ENCODE measurements at regions not wholly inside any gene's neighbourhood (a gene's known extent, or its start where the extent isn't known, plus 50 kb on each side); places are given as distances from the start of the nearest gene placed in this dataset.

DNA sequence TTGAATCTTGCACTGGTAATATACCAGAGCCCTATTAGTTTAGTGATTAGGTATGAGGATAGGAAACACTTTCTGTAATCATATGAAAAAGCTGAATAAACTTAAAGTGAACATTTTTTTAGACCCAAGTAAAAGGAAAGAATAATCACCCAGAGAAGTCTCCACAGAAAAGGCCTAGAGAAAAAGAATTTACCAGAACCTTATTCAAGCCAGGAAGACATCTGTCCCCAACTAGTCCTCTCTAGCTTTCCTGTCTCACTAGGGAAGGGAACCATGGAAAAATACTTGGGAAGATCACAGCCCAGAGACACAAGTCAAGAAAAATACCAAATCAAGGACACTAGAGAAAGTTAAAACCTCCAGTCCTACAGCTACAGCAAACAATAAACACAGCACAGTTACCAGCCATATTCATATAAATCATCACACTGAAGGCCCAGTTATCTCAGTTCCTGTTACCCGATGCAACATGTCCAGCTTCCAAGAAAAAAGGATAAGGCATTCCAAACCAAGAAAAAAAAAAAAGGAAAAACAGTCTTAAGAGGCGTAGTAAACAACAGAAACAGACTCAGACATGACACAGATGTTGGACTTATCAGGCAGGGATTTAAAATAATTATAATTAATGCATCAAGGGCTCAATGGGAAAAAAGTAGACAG is 461.5 kb downstream of the IRS1 start:
- TF ChIP-seq, protein P1, sequence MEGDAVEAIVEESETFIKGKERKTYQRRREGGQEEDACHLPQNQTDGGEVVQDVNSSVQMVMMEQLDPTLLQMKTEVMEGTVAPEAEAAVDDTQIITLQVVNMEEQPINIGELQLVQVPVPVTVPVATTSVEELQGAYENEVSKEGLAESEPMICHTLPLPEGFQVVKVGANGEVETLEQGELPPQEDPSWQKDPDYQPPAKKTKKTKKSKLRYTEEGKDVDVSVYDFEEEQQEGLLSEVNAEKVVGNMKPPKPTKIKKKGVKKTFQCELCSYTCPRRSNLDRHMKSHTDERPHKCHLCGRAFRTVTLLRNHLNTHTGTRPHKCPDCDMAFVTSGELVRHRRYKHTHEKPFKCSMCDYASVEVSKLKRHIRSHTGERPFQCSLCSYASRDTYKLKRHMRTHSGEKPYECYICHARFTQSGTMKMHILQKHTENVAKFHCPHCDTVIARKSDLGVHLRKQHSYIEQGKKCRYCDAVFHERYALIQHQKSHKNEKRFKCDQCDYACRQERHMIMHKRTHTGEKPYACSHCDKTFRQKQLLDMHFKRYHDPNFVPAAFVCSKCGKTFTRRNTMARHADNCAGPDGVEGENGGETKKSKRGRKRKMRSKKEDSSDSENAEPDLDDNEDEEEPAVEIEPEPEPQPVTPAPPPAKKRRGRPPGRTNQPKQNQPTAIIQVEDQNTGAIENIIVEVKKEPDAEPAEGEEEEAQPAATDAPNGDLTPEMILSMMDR (IDR thresholded peaks at IDR 0.05; ENCODE audit: insufficient read depth, low read length), result no peak
- TF ChIP-seq, protein P2, sequence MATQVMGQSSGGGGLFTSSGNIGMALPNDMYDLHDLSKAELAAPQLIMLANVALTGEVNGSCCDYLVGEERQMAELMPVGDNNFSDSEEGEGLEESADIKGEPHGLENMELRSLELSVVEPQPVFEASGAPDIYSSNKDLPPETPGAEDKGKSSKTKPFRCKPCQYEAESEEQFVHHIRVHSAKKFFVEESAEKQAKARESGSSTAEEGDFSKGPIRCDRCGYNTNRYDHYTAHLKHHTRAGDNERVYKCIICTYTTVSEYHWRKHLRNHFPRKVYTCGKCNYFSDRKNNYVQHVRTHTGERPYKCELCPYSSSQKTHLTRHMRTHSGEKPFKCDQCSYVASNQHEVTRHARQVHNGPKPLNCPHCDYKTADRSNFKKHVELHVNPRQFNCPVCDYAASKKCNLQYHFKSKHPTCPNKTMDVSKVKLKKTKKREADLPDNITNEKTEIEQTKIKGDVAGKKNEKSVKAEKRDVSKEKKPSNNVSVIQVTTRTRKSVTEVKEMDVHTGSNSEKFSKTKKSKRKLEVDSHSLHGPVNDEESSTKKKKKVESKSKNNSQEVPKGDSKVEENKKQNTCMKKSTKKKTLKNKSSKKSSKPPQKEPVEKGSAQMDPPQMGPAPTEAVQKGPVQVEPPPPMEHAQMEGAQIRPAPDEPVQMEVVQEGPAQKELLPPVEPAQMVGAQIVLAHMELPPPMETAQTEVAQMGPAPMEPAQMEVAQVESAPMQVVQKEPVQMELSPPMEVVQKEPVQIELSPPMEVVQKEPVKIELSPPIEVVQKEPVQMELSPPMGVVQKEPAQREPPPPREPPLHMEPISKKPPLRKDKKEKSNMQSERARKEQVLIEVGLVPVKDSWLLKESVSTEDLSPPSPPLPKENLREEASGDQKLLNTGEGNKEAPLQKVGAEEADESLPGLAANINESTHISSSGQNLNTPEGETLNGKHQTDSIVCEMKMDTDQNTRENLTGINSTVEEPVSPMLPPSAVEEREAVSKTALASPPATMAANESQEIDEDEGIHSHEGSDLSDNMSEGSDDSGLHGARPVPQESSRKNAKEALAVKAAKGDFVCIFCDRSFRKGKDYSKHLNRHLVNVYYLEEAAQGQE (IDR thresholded peaks at IDR 0.05; ENCODE audit: insufficient replicate concordance, low read depth), result no peak
- TF ChIP-seq SPI1 (IDR thresholded peaks at IDR 0.05; ENCODE audit: borderline replicate concordance, low read depth), result no peak
